ENCODE measurements at regions not wholly inside any gene's neighbourhood (a gene's known extent, or its start where the extent isn't known, plus 50 kb on each side); places are given as distances from the start of the nearest gene placed in this dataset.

DNA sequence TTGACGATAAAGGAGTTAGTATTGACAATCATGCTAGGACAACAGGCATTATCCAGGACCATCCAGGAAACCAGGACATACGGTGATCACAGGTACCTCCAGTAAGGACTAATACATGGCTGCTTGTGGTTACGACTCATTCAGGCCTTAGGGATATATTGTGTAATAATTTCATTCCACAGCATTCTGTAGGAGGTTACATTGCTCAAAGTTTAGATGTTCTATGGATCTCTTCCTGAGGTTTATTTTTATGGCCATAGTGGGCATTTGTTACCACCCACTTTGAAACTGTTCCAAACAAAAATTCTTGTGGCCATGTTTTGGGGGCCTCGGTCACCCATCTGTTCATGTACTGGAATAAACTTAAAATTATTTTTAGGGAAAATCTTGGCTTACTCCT is 431.6 kb downstream of the METTL4 start:
- intact Hi-C loops (cut with DNase I), result no loop called here
- TF ChIP-seq POLR2A (IDR thresholded peaks at IDR 0.05), result no peak
- no peak for TF ChIP-seq POLR2AphosphoS5 (IDR thresholded peaks at IDR 0.05; ENCODE audit: insufficient read depth in 1 of 2, low read depth in 1 of 2)
- TF ChIP-seq, protein P1, sequence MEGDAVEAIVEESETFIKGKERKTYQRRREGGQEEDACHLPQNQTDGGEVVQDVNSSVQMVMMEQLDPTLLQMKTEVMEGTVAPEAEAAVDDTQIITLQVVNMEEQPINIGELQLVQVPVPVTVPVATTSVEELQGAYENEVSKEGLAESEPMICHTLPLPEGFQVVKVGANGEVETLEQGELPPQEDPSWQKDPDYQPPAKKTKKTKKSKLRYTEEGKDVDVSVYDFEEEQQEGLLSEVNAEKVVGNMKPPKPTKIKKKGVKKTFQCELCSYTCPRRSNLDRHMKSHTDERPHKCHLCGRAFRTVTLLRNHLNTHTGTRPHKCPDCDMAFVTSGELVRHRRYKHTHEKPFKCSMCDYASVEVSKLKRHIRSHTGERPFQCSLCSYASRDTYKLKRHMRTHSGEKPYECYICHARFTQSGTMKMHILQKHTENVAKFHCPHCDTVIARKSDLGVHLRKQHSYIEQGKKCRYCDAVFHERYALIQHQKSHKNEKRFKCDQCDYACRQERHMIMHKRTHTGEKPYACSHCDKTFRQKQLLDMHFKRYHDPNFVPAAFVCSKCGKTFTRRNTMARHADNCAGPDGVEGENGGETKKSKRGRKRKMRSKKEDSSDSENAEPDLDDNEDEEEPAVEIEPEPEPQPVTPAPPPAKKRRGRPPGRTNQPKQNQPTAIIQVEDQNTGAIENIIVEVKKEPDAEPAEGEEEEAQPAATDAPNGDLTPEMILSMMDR (IDR thresholded peaks at IDR 0.05), result no peak
- no peaks in the 10 kb centered on the region for H3K9me3 ChIP-seq

DNA sequence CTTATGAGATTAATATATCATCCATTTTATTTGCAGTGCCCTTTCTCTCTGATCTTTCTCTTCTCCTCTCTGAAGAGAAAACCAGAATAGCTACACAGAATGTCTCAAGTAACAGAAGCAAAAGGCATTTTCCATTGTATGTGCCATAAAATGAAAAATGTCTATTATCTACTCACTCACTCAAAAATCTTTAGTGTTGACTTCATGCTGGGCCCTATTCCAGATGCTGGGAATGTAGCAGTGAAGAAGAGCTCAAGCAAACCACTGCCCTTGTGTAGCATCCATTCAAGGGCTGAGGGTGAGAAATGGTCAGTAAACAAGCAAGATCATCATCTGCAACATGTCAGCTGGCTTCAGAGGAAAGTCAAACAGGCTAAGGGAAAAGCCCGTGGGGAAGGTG is 427.7 kb downstream of the METTL4 start:
- no peak for DNase-seq (ENCODE audit: extremely low spot score in 2 of 2)
- TF ChIP-seq POLR2A (IDR thresholded peaks at IDR 0.05), result no peak
- TF ChIP-seq, protein P1 (IDR thresholded peaks at IDR 0.05), result no peak
- TF ChIP-seq POLR2AphosphoS5 (IDR thresholded peaks at IDR 0.05; ENCODE audit: insufficient read depth in 1 of 2, low read depth in 1 of 2), result no peak
- H3K27me3 ChIP-seq, result no peaks in the 10 kb centered on the region
- peaks cover 12% of the 10 kb centered on the region for H3K4me1 ChIP-seq
- no peak overlapping the region for H3K4me3 ChIP-seq
- H3K9me3 ChIP-seq, result no peaks in the 10 kb centered on the region
- H3K36me3 ChIP-seq, result no peaks in the 10 kb centered on the region
- intact Hi-C loops (cut with DNase I), result no loop called here
- no peak overlapping the region for H3K27ac ChIP-seq

More for the DNA sequence above, 431.6 kb downstream of the METTL4 start:
- no peaks in the 10 kb centered on the region for H3K4me1 ChIP-seq
- H3K27ac ChIP-seq, result no peak overlapping the region
- no peak overlapping the region for H3K4me3 ChIP-seq
- H3K27me3 ChIP-seq, result no peaks in the 10 kb centered on the region
- no peaks in the 10 kb centered on the region for H3K36me3 ChIP-seq
- DNase-seq (ENCODE audit: extremely low spot score in 2 of 2), result no peak

DNA sequence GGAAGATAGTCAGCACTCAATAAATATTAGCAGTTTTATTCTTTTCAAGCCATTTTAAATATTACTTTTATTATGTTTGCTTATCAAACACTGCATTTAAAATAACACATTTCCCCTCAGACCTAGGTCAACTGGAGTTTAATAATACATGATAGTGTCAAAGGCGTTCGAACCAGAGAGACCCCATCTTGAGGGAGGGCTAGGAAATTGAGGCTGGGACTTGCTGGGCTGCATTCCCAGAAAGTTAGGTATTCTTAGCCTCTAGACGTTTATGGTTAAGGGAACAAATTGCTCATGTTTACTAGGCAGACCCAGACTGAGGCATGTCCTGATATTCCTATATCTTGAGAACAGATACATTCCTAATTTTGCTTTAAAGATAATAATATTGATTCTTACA is 426.5 kb downstream of the METTL4 start:
- no peaks in the 10 kb centered on the region for H3K27me3 ChIP-seq

DNA sequence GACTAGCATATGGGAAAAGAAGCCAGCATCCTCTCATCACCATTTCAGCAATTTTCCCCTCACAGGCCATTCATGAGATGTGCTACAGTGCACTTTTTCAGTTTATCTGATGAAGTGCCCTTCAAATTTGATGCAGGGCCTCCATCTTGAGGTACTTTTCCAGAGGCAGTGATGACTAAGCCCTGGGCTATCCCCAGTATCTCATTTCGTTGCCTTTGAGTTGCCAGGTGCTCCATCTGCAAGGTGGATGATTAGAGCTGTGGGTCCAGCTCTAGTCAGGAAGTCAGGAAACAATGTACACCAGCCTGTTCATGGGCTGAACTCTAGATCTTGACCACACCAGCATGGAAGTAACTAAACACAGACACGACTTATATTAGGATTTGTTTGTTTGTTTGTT is 425.2 kb downstream of the METTL4 start:
- intact Hi-C loops (cut with DNase I), result no loop called here
- H3K27me3 ChIP-seq, result no peaks in the 10 kb centered on the region
- DNase-seq (ENCODE audit: extremely low spot score in 2 of 2), result no peak
- H3K4me1 ChIP-seq, result peaks cover 12% of the 10 kb centered on the region
- no peak overlapping the region for H3K27ac ChIP-seq
- TF ChIP-seq, protein P1 (IDR thresholded peaks at IDR 0.05), result no peak
- TF ChIP-seq POLR2A (IDR thresholded peaks at IDR 0.05) (no peak), POLR2AphosphoS5 (IDR thresholded peaks at IDR 0.05; ENCODE audit: insufficient read depth in 1 of 2, low read depth in 1 of 2) (no peak)
- no peak overlapping the region for H3K4me3 ChIP-seq
- no peaks in the 10 kb centered on the region for H3K36me3 ChIP-seq
- H3K9me3 ChIP-seq, result no peaks in the 10 kb centered on the region

More for the DNA sequence above, 426.5 kb downstream of the METTL4 start:
- no peaks in the 10 kb centered on the region for H3K9me3 ChIP-seq
- H3K4me1 ChIP-seq, result peaks cover 12% of the 10 kb centered on the region
- no peak for DNase-seq (ENCODE audit: extremely low spot score in 2 of 2)
- H3K36me3 ChIP-seq, result no peaks in the 10 kb centered on the region
- TF ChIP-seq POLR2AphosphoS5 (IDR thresholded peaks at IDR 0.05; ENCODE audit: insufficient read depth in 1 of 2, low read depth in 1 of 2) (no peak), POLR2A (IDR thresholded peaks at IDR 0.05) (no peak)
- TF ChIP-seq, protein P1 (IDR thresholded peaks at IDR 0.05), result no peak
- intact Hi-C loops (cut with DNase I), result no loop called here
- H3K27ac ChIP-seq, result no peak overlapping the region
- H3K4me3 ChIP-seq, result no peak overlapping the region

DNA sequence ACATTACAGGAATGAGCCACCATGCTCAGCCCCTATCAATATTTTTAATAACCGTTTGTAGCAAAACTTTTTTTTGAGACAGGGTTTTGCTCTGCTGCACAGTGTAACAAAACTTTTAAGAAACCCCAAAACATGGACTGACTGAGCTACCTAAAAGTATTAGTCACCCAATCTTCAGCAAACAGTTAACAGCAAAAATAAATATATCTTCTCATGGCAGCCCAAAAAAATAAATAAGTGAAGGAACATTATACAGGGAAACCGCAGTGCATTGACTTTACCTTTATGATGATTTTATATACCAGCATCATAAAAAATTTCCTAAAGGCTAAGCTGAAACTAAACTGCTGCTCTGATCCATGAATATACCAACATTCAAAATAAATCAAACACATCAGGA is 424.6 kb downstream of the METTL4 start:
- intact Hi-C loops (cut with DNase I), result no loop called here
- TF ChIP-seq POLR2AphosphoS5 (IDR thresholded peaks at IDR 0.05; ENCODE audit: insufficient read depth in 1 of 2, low read depth in 1 of 2) (no peak), POLR2A (IDR thresholded peaks at IDR 0.05) (no peak)
- TF ChIP-seq, protein P1 (IDR thresholded peaks at IDR 0.05), result no peak
- H3K4me3 ChIP-seq, result no peak overlapping the region
- no peak overlapping the region for H3K27ac ChIP-seq
- H3K9me3 ChIP-seq, result no peaks in the 10 kb centered on the region
- no peaks in the 10 kb centered on the region for H3K27me3 ChIP-seq
- peaks cover 12% of the 10 kb centered on the region for H3K4me1 ChIP-seq
- DNase-seq (ENCODE audit: extremely low spot score in 2 of 2), result no peak
- H3K36me3 ChIP-seq, result no peaks in the 10 kb centered on the region
